NCI-H2107 (cell line): ENCODE measurements at regions not wholly inside any gene's neighbourhood (a gene's known extent, or its start where the extent isn't known, plus 50 kb on each side); places are given as distances from the start of the nearest gene placed in this dataset.
"Not testable (repeated sequence)": the region's sequence is repeated elsewhere in the genome, so short reads cannot be mapped to it uniquely, and the experiment has no call there.

Experiments
- DNase-seq: peaks from one replicate; lab custom pipeline; 2025; lab: John Stamatoyannopoulos, UW

DNA sequence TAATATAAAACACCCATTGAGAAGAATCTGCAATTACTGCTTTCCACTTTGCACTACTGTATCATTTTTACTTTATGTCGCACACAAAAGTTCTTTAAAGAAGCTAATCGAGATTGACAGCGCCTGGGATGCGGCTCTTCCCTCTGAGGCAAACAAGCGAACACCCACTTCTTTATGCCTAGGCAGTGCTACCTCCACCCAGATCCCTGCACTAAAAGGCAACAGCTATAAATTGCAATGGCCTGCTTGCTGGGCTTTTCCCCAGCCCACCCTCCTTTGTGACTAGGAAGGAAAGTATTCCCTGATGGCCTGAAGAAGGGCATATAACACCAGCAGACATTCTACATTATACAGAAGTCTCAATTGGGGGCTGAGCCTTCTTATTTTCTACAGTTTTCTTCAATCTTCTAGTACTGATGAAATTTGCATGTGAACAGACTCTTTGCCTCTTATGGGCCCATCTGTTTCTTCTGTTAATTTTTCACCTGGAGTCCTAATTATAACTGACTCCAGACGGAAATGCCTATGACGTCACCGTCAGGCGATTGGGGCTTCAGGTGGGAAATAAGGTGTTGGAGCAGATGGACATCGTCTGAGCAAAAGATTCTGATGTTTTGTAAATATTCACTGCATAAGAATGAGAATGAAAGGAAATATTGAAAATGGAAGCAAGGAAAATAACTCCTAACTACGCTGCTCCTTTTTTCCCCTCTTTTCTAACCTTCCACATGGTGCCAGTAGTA lies 138.9 kb upstream of the DCC start:
- DNase-seq: no peak

DNA sequence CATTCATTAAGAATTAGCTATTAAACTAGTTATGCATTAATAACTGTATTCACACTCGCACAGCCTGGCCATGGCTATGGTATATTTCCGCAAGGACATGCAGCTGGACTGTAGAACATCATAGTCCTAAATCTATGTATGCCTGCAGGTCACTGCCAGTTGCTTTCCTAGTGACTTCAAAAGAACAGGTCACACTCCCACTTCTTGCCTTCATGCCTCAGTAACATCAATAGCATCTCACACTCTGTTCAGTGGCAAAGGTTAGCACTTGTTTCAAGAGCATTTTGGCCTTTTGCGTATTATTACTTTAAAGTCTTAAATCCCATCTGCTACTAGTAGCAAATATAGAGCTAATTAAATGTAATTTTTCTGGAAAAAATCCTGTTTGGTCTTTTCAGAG lies 131.4 kb upstream of the DCC start:
- no peak for DNase-seq

DNA sequence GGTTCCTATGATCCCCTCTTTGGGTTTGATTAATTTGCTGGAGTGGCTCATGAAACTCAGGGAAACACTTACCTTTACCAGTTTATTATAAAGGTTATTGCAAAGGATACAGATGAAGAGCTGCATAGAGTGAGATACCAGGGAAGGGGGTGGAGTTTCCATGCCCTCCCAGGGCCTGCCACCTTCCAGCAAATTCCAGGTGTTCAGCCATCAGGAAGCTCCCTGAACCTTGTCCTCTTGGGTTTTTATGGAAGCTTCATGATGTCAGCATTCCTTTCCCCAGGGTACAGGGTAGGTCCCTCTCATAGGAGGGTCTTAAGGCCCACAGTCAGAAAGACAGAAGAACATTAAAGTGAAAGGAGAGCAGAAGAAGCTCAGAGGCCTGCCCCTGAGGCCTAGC lies 123.9 kb upstream of the DCC start:
- DNase-seq: no peak

DNA sequence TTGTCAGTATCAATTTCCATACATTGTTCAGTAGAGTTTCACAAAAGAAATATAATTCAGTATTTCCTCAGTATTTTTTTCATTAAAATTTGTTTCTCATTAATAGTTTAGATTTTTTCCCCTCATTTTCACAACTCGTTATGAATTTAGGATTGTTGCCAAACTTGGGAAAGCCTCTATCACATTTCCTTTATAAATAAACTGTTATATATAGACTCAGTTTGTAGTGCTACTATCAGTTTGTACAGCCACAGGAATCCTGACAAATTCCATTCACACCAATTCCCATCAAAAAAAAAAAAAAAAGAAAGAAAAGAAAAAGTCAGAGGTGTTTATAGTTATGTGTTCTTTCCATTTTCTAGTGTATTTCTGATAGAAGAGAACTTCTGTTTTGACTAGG lies 123.3 kb upstream of the DCC start:
- DNase-seq: no peak

DNA sequence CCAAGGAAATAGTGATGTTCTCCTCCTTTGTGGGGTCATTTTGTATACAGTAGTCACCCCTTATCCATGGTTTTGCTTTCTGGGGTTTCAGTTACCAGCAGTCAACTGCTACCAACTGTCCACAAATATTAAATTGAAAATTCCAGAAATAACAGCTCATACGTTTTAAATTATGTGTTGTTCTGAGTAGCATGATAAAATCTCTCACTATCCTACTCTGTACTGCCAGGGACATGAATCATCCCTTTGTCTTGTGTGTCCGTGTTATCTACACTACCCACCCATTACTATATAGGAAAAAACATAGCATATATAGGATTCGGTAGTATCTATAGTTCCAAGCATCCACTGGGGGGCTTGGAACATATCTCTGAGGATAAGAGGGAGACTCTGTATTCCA lies 120.9 kb upstream of the DCC start:
- DNase-seq: no peak

DNA sequence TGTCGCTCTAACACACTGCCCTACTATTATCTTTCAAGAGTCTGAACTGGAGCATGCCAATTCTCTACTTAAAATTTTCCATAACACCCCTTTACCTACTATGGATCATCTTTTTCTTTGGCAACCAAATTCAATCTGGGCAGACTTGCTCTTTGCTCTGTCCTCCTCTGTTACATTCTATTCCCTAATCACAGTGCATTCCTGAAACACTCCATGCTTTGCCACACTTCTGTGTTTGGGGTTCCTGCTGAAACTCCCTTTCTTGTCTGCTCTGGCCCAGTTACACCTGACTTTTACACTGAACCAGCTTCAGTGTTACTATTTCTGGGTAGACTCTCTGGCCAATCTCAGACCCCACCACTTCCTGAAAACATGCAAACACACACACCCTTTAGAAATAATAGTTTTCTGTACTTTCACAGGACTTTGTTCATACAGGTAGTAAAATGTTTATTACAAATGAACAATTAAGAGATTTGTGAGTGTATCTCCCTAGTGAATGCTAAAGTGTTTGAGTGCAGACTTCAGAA lies 119.9 kb upstream of the DCC start:
- DNase-seq: no peak

DNA sequence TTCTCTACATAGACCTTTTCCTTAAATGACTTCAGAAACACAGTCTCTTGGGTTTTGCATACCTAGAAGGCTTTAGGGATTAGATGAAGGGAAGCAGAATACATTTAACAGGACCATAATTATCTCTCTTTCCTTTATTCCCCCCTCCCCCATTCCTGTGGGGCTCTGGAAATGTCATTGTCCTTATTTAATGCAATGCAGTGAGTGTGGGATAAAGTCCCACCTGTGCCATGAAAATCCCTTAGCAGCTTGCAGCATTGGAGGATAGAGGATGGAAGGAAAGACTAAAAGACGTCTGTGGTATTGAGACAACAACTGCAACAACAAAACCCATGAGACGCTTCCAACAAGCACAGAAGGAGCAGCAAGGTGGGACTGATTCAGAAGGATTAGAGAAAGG lies 117.8 kb upstream of the DCC start:
- DNase-seq: no peak

DNA sequence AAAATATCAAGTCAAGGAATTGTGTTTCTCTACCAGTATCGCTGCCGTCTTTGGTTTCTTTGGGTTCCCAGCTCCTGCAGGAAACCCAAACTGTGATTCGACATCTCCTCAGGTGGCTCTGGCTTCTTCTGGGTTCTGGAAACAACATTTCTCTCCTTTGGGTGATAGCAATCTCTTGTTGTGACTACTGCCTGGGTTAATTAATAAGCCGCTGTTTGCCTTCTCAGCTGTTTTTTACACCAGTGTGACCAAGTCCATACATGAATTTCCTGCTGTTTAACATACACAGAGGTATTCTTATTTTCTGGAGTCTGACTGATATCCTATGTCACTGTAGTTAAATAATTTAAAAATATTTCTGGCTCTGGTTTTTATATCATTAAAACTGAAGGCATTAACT lies 112.5 kb upstream of the DCC start:
- no peak for DNase-seq

DNA sequence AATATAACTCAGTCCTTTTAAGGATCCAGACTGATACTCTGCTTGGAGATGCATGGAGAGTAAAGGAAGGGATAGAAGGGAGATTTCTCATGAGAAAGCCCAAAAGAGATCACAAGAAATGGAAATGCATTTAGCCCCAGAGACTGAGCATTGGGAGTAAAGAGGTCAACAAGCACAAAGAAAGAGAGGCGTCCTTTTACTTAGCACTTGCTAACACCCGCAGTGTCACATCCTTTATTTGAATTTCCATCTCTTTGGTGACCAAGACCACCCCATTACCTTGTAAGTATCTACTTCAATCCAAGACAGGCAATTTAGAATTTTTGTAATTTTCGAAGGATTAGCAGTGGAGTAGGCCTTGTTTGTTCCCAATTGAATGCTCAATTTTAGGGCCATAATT lies 111.8 kb upstream of the DCC start:
- DNase-seq: no peak

DNA sequence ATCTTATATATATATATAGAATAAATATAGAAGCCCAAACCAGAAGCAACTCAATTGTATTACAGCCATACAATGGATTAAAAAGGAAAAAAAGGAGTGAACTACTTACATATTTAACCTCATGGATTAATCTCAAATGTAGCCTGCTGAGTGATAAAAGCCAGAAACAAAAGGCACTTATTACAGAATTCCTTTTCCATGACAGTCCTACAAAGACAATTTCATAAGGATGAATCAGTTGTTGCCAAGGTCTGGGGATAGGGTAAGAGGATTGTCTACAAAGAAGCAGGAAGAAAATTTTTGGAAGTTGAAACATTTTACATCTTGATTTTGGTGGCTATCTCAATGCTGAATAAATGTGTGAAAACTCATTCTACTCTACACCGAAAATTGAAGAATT lies 103.9 kb upstream of the DCC start:
- no peak for DNase-seq

DNA sequence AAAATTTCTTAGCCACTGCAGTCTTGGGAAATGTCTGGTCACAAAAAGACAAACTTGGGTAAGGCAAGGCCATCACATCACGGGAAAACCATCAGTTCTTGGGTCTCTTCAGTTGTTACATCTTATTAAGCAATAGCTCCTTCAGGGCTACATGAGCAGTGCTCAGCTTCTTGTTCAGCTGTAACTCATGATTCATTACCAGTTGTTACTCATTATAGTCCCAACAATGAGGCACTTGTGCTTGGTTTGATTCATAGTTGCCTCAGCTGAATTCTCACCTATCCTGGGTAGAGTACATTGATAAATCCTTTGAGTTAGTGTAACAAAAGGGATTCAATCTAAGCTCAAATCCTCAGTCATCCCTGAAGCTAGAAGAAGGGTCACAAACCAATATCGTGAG lies 102.4 kb upstream of the DCC start:
- no peak for DNase-seq

DNA sequence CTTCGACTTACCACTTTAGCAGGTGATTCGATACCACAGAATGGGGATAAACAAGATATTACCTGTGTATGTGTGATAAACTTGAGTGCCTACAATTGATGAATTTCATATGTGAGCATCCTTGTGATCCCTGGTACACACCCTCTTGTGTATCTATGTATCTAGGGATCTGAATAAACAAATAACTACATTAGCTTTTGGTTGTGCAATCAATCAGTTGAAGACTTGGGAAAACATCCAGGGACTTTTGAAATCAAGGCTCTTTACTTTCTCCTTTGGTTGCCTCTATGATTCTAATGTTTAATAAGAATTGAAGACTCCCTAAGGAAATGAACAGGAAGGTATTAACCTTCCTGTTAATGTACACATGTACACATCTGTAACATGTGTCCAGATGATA lies 97.3 kb upstream of the DCC start:
- no peak for DNase-seq

DNA sequence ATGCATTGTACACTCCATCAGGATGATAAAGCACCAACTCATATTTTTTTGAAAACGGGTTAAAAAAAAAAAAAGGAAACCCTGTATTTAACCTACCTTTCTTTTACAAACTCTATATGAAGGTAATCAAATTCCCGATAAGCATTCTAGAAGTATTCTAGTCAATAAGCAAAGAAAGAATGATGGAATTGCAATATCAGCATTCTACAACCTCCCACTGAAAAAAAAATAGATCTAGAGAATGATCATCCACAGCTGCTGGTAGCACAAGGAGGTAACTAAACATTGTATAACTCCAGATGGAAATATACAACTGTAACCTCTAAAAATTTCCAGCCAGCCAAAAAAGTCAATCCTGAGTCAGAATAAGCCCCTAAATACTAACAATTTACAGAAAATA lies 95.3 kb upstream of the DCC start:
- no peak for DNase-seq

DNA sequence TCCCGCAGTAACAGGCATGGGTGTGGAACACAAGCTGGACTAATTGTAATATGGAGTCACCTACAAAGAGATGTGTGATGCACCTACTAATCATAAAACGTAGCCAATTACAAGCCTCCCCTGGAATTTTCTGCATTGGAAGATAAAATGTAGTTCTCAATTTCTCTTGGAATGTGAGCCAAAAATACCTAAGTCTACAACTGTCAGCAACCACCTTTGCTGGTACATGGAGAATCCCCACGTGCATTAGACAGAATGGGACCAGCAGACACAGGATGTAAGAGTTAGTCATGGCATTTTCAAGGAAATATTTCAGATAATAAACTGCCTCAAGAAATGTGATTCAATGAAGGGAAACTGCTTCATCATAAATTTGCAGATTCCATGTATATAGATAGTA lies 85.6 kb upstream of the DCC start:
- no peak for DNase-seq

DNA sequence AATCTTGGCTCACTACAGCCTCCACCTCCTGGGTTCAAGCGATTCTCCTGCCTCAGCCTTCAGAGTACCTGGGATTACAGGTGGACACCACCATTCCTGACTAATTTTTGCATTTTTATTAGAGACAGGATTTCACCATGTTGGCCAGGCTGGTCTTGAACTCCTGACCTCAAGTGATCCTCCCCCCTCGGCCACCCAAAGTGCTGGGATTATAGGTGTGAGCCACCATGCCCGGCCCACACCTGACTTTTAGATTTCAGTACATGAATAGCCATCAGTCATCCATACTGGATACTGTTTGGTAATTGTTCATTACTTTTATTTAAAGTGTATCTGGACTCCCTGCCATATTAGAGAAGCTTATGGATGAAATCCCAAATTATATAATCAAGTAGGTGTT lies 82.6 kb upstream of the DCC start:
- not testable (repeated sequence) for DNase-seq

DNA sequence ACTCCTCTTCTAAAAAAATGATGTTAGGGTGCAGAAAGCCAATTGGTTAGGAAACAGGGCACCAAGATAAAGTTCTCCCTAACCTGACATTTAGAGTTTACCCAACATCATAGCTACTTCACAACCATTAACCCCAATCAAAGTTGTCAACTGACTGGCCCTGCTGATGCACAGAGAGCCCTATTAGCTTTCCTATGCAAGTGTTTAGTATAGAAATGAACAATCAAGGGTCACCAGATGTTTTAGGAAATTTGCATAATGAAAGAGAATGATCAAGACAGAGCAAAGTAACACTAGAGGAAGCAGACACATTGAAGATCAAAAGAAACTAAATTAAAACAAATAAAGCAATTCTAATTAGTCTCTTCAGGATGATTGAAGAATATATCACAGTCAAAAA lies 64.2 kb upstream of the DCC start:
- DNase-seq: no peak

DNA sequence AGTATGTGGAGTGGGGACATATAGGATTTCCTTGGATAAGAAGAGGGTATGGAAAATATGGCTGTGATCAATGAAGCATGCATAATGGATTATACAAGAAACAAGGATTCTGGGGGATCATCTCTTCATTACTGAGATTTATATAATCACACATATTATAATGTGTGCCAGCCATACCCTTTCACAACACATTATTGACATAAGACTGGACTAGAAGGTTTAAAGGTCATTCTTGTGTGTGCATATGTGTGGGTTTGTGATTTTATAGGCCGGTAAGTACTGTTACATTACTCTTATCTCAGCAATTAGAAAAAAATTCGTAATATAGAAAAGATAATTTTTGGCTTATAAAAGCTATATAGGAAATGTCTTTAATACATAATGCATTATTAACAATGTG lies 62.2 kb upstream of the DCC start:
- DNase-seq: no peak

DNA sequence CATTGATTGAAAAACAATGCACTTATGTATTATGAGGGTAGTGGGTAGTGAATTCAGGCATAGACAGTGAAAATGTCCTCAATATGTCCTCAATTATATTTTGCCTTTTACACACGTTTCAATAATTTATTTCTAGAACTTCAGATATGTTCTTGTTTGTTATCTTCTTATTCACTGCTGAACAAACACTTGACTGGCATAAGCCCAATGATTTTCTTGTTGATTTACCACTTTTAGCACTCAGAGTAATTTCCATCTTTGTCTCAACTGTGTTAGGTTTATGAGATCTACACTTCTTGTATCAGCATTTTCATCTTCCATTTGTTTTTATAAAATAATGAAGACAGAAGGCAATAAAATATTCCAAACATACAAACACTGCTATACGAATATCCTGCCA lies 61.8 kb upstream of the DCC start:
- no peak for DNase-seq

DNA sequence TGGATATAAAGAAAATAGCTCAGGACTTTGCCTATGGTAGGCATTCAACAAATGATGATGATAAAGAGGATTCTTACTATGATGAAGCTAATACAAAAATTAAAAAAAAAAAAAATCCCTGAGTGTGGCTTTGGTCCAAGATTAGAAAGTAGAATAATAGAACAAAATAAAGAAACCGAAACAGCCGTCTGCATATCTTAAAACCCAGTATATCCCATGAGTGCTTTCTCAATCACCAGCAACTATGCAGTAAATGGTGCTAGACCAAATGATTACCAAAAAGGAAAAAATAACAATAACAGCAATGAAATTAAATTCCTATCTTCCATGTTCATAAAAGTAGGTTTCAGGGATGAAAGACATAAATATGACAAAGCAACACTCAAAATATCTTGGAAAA lies 59.3 kb upstream of the DCC start:
- no peak for DNase-seq

DNA sequence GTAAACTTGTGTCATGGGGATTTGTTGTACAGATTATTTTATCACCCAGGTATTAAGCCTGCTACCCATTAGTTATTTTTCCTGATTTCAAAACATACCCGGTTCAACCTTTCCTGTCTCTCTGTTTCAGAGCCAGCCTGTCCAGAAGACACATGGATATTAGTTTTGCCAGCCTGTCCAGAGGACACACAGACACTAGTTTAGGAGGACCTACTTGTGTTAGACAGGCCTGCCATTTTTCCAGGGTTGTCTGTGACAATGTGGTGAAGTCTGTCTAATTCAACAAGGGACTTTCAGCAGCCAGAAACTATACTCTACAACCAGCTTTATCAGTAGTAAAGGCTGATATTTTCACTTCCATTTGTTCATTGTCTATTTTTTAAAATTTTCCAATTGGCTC lies 56.1 kb upstream of the DCC start:
- no peak for DNase-seq

DNA sequence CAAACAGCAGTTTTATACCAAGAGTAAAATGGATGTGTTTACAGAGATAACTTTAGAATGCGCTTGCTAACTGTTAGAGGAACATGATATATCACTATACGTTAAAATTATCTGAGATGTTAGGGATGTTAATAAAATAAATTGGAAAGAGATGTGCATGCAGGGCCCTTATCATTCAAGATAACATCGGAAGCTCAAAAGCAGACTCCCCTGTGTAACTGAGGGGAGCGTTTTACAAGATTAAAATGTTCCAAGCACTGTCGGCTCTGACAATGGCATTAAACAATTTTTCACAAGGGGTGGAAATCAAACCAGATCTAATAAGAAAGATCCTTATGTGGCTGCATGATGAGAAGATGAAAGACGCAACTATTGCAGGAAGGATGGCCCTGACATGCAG lies 53.3 kb upstream of the DCC start:
- DNase-seq: no peak

DNA sequence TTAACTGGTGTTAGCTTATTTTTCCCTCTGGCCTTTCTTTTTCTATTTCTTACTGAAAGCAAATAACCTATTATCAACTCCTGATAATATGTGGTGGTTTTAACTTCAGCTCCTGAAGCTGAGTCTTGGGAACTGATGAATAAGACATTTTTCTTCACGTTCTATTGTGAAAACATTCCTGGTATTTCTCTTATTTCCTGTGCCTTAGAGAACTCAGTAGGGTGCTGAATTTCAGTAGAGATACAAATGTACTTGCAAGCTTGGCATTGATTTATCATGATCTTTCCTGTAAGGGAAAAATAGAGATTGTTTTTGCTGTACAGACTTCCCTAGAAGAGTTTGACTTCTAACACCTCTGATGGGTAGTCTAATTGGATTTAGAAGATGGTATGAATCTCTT lies 52.8 kb upstream of the DCC start:
- DNase-seq: no peak

DNA sequence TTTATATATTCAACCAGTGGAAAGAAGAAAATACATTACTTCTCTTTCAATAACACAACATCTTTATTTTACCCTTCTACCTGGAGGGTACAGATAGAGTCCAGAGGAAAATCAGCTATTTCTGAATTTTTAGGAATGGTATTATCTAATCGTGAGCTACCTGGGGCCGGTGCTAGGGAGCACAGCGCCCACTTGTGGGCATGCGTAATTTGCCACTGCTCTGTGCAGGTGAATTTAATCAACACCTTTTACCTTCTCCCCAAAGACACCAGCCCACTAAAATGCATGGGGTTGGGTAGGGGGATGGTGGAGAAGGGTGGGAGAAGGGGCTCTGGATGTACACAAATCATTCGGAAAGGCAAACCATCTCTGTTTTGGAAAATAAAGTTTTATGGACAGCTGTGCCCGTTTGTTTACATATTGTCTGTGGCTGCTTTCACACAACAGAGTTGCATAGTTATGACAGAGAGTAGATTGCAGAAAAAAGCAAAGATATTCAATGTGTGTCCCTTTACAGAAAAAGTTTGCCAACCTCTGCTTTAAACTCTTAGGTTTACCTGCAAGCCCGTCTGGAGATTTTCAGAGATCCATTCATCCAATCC lies 51.5 kb upstream of the DCC start:
- DNase-seq: no peak

DNA sequence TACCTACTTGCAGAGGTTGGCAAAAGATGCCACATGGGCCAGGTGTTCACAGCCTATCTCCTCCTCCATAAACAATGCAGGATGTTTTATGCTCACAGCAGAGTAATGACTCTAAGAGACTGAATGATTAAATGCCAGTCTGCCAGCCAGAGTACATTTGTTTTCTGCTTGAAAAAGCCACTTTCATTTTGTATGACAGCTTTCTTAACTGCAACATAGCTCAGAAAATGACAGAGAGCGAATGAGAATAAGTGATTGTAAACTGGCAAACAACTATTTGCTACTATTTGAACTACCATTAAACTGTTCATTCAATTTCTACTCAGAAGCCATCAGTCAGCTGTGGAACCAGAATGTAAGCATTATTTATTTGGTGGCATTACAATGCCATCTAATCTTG lies 50.6 kb upstream of the DCC start:
- DNase-seq: no peak
